Fibroblast of villous mesenchyme (primary cell): ENCODE measurements at regions not wholly inside any gene's neighbourhood (a gene's known extent, or its start where the extent isn't known, plus 50 kb on each side); places are given as distances from the start of the nearest gene placed in this dataset.

ENCODE experiments used
- DNase-seq: peaks from one replicate; pipeline ENCODE4 v3.0.0-alpha.2; 2010; ENCODE audit warnings: low read depth
- H3K4me3 ChIP-seq: 2 replicates; pipeline ENCODE4 v1.5.1; 2011; ENCODE audit warnings: low read depth, mild to moderate bottlenecking, low read length
- CTCF ChIP-seq: IDR thresholded peaks from 2 replicates; pipeline ENCODE4 v1.5.1; 2012; ENCODE audit warnings: low read depth, mild to moderate bottlenecking, low read length; ENCODE audit not compliant: insufficient read depth

- no peak overlapping the region for H3K4me3 ChIP-seq
- TF ChIP-seq CTCF = no peak
Observed at GRCh38 chrX:34437586-34437985, 219.5 kb downstream of the TMEM47 start.

GRCh38 chrX:34426334-34426733 lies 230.8 kb downstream of the TMEM47 start:
- no peak overlapping the region for H3K4me3 ChIP-seq
- no peak for DNase-seq
- no peak for TF ChIP-seq CTCF

More at GRCh38 chrX:34437586-34437985, 219.5 kb downstream of the TMEM47 start:
- DNase-seq = no peak

GRCh38 chrX:34406580-34406979 lies 250.5 kb downstream of the TMEM47 start:
- TF ChIP-seq CTCF = no peak
- H3K4me3 ChIP-seq = no peak overlapping the region

GRCh38 chrX:34404386-34405070 lies 252.6 kb downstream of the TMEM47 start:
- H3K4me3 ChIP-seq = no peak overlapping the region
- DNase-seq = no peak
- no peak for TF ChIP-seq CTCF

More at GRCh38 chrX:34406580-34406979, 250.5 kb downstream of the TMEM47 start:
- DNase-seq = no peak

- no peak overlapping the region for H3K4me3 ChIP-seq
- no peak for TF ChIP-seq CTCF
- DNase-seq = no peak
Observed at GRCh38 chrX:34401411-34401810, 255.7 kb downstream of the TMEM47 start.

- DNase-seq = no peak
- H3K4me3 ChIP-seq = no peak overlapping the region
- TF ChIP-seq CTCF = no peak
Observed at GRCh38 chrX:34382416-34382815, 250.3 kb upstream of the FAM47A start.

GRCh38 chrX:34381241-34381640 lies 249.1 kb upstream of the FAM47A start:
- no peak overlapping the region for H3K4me3 ChIP-seq
- no peak for DNase-seq
- no peak for TF ChIP-seq CTCF
